NCI-H345 treated with DMSO at 0.1 percent for 48 hours (cell line): ENCODE measurements at regions not wholly inside any gene's neighbourhood (a gene's known extent, or its start where the extent isn't known, plus 50 kb on each side); places are given as distances from the start of the nearest gene placed in this dataset.
A peak's percentile ranks its signal among the peaks of the same experiment; 100 is the strongest.
"Not testable (repeated sequence)": the region's sequence is repeated elsewhere in the genome, so short reads cannot be mapped to it uniquely, and the experiment has no call there.

Experiments
- DNase-seq: peaks from one replicate; lab custom pipeline; 2025; ENCODE audit not compliant: unreplicated experiment; lab: John Stamatoyannopoulos, UW

DNA sequence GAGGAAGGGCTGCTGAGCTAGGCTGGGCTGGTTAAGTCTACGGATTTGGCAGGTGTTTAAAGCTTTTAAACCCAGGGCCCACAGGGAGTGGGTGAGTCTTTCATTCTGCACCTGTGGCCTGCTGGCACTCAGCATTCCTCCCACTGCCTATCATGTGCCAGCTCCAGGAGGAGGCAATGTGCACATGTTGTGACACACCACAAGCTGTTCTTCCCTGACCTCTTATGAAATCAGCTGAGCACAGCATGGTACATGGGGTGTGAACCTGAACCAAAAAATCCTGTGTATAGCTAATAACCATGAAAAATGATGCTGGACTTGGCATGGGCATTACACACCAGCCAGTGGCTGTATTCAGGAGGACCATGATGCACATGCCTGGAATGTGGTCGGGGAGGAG, 297.9 kb upstream of the MMADHC start:
- DNase-seq: peak; percentile 96

DNA sequence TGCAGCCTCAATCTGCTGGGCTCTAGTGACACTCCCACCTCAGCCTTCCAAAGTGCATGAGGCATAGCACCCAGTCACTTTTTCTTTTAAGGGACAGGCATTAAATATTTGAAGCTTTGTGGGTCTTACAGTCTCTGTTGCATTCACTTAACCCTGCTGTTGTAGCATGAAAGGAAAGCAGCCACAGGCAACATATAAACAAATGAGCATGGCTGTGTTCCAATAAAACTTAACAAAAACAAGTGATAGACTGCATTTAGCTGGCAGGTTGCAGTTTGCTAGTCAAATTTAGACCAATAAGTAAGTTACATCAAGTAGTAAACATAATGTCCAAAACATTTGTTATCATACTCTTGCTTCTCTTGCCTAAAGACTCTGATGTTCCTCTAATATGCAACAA, 297.3 kb upstream of the MMADHC start:
- peak; percentile 74 for DNase-seq

DNA sequence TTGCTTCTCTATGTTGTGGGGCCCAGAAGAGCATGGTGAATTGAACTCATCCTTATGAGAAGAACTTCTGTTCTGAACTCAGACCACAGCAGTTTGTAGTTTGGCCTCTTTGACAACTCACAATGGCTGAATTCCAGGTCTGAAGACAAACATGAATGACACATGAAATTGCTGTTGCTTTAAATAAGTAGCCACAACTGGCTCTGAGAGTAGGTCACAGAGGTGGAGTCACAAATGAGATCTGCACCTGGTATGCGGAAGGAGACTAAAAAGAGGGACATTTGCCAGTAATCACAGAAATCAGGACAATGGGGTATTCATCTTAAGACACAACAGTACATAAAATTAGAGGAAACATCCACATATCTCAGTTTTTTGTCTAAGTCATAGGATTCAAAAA, 290.3 kb upstream of the MMADHC start:
- DNase-seq: no peak

DNA sequence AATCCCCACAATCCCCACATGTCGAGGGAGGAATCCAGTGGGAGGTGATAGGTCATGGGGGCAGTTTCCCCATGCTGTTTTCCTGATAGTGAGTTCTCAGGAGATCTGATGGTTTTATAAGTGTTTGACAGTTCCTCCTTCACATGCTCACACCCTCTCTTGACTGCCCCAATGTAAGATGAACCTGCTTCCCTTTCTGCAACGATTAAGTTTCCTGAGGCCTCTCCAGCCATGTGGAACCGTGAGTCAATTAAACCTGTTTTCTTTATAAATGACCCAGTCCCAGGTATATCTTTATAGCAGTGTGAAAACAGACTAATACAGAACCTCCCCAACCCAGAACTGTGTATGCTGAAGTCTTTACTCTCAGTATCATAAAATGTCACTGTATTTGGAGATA, 289.5 kb upstream of the MMADHC start:
- no peak for DNase-seq

DNA sequence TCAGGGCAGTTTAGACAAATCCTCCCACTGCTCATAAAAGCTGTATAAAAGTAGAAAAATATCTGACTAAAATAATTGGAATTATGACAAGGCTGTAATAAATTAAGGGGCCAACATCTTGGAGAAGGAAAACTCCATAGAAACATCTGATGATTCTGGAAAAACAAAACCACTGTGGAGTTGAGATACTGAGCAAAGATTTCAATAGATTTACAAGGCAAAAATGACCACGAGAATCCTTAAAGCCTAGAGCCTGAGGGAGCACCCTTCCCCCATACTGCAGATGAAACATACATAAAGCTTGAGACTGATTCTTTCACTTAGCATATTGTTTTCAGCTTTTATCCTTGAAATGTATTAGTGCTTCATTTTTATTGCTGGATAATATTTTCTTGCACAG, 286.4 kb upstream of the MMADHC start:
- DNase-seq: no peak

DNA sequence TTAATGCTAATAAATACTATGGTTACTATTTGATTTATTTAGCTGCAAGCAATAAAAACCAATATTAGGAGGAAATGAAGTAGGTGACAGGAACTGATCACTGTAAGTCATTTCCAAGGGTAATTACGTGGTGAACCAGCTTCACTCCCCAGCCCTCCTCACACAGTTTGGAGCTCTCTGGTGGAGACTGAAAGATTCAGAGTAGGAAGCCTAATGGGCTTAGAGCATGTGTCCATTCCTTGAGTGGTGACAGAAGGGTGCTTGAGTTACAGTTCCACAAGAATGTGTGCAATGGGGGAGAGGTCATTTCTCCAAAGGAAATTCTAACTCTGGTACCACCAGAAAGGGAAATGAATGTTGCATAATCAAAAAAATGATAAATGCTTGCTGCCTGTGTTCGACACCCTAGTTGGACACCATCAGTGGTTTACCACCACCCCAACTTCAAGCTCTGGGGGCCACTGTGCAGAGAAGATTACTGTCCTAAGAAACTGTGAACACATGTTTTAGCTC, 285.1 kb upstream of the MMADHC start:
- DNase-seq: no peak

DNA sequence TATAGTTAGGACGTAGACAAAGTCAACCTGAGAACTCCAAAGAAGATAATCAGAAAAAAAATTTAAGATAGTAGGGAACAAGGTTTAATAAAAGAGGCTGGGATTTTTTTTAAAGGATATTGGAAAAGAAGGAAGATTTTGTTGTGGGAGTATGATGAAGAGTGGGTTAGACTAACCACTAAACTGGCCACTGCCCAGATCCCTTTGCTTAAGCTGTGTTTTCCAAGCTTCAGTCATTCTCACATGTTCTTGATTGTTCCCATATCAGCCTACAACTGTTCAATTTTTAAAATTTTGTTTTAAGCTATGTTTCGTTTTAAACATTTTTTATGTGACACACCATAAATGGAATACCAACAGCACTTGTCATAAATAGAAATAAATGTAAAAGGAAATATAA, 284.5 kb upstream of the MMADHC start:
- no peak for DNase-seq

DNA sequence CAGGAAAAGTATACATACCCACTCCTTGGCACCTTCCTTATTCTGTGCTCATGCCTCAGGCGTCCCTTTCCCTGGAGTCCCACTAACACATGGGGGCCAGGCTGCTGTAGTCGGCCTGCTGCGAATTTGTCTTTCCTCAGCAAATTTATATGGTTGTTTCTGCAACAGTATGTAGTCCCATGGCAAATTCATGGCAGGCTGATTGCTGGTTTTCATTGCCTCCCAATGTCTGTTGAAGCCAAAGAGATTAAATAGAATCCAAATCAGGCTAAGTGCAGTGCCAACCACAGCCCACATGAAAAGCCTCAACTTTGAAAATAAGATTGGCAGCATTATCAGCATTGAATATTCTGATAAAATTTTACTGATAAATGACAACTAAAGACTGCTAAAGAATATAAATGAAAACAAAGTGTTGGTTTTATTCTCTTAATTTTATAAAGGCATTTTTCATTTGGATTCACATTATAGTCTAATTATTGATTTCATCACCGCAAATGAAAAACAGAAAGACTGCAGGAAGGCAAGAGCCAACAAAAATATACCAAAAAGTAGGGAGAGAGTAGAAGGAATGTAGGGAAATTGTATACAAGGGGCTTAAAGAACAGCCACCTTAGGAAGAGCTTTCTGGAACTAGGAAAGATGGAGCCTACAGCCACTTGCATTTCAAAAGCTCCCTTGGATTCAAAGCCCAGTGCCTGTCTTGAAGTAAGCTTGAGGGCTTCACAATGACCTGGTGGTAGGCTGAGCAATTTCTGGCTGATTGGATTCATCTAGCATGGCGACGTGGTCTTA, 283.7 kb upstream of the MMADHC start:
- DNase-seq: no peak

DNA sequence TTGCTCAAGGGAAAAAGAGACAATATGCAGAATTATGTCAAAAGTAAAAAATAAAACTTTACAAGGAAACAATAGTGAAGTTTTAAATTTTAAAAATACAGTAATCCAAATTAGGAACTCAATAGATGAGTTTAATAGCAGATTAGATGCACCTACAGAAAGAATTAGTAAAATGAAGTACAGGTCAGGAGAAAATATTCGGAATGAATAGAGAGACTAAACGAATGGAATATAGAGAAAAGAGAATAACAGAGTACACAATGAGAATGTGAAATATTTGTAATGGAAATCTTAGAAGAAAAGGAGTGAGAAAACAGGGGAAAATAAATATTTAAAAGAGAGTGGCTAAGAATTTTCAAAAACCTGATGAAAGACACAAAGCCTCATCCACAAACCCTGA, 275.7 kb upstream of the MMADHC start:
- DNase-seq: no peak

DNA sequence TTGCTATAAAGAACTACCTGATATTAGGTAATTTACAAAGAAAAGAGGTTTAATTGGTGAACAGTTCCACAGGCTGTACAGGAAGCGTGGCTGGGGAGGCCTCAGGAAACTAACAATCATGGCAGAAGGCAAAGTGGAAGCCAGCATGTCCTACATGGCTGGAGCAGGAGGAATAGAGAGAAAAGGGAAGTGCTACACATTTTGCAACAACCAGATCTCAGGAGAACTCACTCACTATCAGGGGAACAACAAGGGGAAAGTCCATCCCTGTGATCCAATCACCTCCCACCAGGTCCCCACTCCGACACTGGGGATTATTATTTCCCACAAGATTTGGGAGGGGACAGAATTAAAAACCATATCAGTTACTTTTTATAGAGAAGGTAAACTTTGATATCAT, 273.5 kb upstream of the MMADHC start:
- DNase-seq: no peak

DNA sequence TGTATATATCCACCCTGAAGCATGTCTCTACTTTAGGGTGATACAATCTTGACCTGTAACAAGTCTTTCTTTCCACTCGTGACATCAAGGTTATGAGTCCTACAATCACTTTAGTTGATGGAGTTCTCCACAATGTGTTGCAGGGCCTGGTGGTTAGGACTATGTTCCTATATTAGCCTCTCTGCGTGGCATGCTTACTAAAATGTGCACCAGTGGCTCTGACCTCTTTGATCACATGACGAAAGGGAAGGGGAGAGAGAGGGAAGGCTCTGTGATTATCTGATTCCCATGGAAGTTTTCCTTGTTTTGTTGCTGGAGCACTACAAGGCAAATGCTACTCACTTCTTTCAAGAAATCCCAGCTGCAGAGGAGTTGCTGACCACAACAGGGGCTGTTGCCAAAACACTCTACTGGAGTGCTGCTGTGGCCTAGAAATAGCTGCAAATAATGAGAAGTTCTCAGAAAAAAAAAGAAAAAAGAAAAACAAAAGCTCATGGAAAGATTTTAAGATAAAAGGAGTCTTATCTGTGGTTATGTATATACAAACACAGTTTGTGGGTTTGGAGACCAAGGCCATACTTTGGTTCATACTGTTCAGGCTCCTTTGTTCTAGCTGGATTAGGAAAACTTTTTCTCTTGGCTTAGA, 272.8 kb upstream of the MMADHC start:
- no peak for DNase-seq

DNA sequence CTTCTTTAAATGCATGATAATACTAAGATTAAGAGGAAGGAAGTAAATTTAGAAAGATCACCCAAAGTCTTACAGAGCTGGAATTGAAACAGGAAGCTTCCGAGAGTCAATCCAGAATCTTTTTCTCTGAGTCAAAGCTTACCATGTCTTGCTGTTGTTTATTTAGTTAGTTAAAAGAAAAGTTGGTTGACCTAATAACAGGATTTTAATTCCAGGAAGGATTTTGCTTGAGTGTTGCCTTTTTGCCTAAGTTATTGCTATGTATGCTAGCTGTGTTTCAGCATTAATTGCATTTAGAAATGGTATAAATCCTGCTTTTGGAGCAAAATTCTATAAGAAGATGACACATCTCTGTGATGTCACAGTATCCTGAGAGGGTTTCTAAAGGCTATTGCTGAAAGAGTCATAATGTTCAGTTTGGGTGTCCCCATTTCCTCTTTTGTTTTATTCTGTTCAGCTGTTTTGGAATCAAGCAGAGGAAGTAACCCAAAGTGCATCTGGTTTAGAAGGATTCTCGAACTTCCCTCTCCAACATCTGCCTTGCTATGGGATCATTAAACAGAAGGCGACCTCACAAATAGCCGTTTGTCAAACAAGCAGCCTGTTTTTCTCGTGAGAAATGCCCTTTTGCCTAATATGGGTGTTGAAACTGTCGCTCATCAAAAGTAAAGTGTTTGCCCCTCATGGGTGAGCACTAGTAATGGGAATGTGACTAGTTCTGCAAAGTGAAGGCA, 271.5 kb upstream of the MMADHC start:
- no peak for DNase-seq

DNA sequence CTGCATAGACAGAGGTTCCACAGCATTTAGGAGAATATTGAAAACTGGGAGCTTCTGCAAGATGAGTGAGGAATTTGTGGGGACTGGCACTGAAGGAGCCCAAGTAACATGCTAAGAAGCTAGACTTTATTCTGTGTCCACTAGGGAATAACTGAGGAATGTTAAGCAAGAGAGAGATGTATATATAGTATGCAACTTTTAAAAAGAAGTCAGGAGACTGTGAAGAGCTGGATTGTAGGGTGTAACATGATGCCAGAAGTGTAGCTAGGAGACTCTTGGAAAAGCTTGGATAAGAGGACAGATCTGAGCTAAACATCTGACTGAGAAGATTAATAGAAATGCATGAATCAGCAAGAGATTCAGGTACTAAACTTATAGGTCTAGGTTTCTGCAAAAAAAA, 270.6 kb upstream of the MMADHC start:
- DNase-seq: no peak

DNA sequence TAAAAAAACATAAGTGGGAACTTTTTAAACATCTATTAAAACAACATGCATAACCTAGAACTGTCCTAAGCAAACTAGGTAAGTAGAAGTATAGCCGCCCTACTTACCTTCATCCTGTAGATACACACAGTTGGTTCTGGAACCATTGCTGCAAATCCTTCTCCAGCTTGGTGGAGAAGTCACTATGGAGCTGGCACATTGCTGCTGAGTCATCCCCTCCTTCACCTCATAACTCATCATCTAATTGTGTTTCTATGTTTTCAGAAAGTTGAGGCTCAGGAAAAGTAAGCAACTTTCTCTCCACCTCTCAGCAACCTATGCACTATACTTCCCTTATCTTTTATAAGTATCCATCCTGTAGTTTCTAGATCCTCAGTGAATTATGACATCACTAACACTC, 269.8 kb upstream of the MMADHC start:
- no peak for DNase-seq

DNA sequence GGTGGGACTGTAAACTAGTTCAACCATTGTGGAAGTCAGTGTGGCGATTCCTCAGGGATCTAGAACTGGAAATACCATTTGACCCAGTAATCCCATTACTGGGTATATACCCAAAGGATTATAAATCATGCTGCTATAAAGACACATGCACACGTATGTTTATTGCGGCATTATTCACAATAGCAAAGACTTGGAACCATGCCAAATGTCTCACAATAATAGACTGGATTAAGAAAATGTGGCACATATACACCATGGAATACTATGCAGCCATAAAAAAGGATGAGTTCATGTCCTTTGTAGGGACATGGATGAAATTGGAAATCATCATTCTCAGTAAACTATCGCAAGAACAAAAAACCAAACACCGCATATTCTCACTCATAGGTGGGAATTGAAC, 268.3 kb upstream of the MMADHC start:
- not testable (repeated sequence) for DNase-seq

DNA sequence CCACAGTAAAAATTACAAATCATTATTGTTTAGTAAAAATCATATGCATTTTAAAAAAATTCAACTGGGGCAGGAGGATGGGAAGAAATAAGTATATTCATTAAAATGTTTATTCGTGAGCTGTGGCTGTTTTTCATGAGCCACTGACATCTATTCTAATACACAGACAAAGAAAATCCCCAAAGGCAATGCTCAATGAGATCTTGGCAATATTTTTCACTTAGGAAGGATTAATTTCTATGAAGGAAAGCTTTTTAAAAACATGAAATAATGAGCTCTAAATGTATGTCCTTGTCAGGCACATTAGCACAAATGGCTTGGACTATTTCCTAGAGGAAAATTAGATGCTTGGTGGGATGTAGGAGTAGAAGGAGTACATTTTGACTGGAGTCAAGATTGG, 262.0 kb upstream of the MMADHC start:
- DNase-seq: no peak

DNA sequence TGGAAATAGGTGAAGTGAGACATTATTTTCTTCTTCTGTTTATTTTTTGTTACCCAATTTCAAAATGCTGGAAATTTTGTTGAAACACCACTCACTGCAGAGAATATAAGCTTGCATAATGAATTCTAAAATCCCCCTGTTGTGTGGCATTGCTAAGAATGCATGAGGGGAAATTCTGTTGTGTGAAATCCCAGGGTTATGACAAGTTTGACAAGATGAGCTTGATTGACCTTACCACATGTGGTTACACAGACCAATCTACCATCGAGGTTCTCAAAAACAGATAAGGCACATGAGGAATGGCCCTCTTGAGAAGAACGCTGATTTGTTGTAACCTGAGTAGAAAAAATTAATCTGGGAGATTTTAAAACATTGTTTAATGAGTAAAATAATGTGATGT, 261.6 kb upstream of the MMADHC start:
- DNase-seq: no peak

DNA sequence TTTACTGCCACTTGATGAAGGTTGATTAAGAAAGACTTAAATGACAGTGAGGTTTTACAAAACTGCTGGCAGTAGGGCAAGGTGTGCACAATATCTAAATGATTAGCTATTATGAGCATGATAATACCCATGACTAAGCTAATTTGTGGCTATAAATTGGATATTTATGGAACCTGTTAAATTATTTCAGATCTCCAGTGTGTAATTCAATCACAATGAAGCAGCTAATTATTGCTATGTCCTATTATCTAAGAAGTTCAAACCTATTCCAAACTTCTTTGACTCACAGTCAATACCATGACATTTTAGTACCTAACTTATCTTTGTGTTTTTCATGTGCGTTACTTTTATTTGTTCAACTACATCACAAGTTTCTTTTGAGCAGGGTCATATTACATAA, 253.8 kb upstream of the MMADHC start:
- no peak for DNase-seq

DNA sequence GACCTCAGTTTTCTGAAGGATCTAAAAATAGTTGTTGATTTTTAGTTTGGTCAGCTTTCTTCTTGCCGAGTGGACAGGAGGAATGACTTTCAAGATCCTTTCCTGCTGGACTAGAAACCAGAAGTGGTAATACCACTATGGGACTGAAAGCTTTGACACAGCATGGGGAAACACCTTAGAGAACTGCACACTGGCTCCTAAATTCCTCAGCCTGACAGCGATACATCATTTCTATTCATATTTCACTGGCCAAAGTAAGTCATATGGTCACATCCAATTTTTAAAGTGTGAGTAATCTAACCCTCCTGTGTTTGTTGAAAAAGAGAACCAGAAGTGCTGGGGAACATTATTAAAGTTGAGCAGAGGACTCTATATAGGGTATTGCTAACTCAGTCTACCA, 244.7 kb upstream of the MMADHC start:
- no peak for DNase-seq

DNA sequence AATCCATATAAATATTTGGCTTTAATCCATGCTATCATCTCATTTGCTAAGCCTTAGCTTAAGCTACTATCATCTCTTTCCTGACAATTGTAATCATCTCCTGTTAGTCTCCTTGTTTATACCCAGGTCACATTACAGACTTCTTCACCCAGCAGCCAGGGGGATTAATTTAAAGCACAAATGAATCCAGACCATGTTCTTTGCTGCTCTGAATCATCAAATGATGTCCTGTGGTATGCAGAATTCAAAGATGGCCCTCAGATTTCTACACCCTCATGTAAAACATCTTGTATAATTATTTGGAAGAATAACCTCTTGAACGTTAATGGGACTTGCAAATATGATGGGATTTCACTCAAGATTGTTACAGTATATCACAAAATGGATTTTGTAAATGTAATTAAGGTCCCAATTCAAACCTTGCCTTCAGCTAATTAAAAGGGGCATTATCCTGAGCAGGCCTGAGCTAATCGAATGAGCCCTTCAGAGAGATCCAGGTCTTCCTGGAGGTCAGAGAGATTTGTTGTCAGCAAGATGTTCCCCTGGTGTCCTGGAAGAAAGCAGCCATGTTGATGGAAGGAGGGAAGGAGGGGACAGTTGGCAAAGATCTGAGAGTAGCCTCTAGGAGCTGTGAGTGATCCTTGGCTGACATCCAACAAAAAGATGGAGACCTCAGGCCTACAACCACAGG, 241.1 kb upstream of the MMADHC start:
- DNase-seq: no peak

DNA sequence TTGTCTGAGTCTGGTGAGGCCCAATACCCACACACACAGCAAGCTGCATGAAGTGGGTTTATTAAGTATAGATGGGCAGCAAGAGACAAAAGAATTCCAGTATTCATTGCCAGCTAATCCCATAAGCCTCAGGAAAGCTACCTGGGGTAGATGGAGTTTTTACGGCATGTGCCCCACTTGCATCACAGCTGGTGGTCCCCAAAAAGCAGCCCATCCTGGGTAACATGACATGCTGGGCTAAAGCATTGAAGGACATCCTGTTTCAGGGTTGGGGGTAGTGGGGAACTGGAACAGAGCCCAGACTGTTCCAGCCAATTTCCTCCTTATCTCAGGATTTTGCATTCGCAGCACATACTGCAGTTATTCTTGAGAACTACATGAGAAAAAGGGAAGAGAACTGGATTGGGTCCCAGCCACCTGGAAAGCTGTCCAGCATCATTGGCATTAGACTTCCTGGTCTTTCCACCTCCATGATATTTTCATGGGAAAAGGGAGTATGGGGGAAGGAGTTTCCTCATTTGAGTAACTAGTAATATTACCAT, 240.1 kb upstream of the MMADHC start:
- peak; percentile 35 for DNase-seq
